Stimulated activated CD8-positive, alpha-beta memory T cell treated with anti-CD3 and anti-CD28 coated beads, Interleukin-15, amount 100 ng/mL, for 48 hours (primary cell): ENCODE measurements at regions not wholly inside any gene's neighbourhood (a gene's known extent, or its start where the extent isn't known, plus 50 kb on each side); places are given as distances from the start of the nearest gene placed in this dataset.

Source experiments
- DNase-seq, 2 donors: peaks; one replicate each; pipeline ENCODE4 v3.0.0-alpha.2; 2020; ENCODE audit warnings: low read depth in 2 of 2

DNA sequence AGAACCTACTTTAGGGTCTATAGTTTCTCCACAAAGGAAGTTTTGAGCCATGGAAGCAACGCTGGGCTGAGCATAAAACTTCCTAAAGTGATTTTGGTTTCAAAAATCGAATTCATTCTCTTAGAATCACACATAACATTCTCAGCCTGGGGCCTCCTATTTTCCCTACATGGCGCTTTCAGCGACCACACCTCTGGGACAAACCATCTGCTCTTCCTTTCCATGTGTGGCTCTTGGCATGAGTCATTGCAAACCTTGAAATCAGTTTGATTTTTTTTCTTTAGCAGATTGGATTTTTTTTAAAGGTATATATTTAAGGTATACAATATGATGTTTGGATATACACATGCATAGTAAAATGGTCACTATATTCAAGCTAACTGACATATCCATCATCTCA, 72.5 kb upstream of the APCDD1 start:
- DNase-seq, result no peak

DNA sequence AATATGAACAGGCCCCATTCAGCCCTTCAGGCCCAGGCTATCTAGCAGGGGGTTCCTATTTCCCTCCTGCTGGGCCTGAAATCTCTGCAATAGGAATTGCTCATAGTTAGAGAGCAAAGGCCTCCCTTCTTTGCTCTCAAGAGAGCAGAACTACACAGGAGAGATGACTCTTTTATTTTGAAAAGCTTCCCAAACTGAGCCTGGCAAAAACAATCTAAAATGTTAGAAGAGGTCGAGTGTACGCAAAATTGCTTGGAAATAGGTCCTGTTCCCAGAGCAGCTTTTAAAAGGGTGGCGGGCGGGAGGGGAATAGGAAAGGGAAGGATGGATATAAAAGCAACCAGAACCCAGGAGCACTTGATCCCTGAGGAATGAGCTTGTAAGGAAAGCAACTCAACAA, 68.4 kb upstream of the APCDD1 start:
- no peak for DNase-seq

DNA sequence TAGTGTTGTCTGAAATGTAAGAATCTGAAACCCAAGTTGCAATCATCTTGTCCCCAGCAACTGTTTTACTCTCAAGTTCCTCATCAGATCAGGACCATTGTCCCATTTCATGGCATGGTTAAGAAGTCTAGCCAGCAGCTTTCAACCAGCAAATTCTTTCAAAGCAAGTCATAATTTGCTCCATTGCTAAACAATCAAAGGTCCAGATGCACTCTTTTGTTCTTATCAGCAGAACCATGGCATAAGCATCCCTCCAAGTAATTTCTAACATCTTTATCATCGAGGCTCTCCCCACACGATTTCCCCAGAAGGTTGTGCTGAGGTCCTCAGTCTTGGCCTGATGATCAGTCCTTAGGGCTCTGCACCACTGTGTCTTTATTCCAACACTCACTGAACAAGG, 67.5 kb upstream of the APCDD1 start:
- no peak for DNase-seq

DNA sequence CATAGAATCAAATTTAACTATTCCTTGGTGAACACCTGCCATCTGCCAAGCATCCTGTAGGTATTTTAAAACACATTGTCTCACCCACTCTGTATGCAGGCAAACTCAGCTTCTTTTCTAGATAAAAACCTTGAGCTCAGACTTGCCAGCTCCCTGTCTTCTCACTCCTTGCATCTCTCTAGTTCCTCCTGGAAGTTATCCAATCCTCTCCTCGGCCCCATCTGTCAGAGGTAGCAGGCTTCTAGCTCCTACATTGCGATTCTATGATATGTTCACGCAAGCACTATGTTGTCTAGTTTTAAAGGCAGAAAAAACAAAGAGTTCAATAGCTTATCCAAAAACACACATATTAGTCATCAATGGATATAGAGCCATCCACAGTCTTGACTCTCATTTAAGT, 67.0 kb upstream of the APCDD1 start:
- DNase-seq, result no peak

DNA sequence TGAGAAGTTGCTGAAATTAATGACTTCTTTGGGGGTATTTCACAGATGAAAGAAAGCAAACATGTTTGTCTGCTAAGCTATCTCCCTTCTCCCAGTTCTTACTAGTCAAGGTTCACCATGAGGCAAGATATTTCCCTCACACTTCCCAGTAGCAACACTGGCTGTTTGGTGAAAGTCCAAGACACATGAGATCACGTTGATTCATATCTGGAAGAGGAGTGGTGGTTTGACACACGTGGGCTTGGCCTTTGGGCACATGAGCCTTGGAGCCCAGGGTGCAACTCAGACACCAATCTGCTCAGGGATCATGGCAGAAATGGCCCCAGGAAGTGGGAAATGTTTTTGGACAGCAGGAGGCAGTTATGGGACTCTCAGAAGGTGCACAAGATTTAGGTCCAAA, 66.1 kb upstream of the APCDD1 start:
- DNase-seq, result no peak

DNA sequence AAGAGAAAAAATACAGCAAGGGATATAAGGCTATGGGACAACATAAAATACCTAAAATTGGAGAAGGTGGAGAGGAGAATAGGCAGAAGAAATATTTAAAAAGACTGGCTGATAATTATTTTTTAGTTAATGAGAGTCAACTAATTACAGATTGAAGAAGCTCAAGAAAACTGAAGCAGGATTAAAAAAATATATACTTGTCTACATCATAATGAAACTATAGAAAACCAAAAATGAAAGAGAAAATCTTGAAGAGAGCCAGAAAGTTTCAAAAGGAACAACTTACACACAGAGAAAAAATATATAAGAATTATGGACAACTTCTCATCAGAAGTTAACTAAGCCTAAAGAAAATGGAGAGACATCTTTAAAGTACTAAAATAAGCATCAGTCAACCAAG, 62.9 kb upstream of the APCDD1 start:
- DNase-seq, result no peak

DNA sequence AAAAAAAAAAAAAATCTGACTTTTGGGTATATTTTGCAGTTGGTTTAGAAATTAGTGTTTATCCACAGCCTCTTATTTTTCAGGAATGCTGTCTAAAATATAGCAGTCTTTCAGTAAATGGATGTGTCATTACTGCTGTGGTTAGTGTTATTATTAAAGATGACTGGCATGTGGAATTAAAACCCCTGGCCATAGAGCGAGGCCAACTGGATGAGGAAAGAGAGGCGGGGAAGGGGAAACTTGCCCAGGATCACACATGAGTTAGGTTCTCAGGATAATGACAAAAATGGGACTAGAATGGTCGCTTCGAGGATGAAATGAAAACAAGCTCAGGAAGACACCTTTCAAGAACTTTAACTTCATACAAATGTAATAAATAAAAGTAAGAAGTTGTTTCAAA, 57.4 kb upstream of the APCDD1 start:
- DNase-seq, result no peak

DNA sequence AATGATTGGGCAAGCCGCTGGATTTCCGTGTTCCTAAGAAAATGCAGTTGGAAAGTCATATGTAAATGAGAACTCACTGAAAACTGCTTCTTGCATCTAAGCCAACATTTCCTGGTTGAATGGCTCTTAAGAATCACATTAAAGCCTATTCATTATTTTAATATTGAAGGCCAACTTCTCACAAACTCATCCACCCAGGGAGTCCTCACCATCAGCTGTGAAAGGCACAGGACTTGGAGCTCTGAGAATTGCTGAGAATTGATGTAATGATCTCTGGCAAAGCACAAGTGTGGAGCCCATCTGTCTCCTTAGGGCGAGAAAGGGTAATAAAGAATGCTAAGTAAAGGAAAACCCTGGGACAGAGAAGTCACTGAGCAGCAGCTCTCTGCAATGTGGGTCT, 55.9 kb upstream of the APCDD1 start:
- DNase-seq, result no peak

DNA sequence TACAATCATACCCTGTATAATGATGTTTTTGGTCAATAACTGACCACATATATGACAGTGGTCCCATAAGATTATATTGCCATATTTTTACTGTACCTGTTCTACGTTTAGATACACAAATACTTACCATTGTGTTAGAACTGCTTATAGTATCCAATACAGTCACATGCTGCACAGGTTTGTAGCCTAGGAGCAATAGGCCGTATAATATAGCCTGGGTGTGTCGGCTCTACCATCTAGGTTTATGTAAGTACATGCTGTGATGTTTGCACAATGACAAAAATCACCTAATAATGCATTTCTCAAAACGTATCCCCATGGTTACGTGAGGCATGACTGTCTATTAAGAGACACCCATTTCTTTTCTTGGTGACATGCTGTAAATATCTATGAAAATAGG, 55.0 kb upstream of the APCDD1 start:
- no peak for DNase-seq

DNA sequence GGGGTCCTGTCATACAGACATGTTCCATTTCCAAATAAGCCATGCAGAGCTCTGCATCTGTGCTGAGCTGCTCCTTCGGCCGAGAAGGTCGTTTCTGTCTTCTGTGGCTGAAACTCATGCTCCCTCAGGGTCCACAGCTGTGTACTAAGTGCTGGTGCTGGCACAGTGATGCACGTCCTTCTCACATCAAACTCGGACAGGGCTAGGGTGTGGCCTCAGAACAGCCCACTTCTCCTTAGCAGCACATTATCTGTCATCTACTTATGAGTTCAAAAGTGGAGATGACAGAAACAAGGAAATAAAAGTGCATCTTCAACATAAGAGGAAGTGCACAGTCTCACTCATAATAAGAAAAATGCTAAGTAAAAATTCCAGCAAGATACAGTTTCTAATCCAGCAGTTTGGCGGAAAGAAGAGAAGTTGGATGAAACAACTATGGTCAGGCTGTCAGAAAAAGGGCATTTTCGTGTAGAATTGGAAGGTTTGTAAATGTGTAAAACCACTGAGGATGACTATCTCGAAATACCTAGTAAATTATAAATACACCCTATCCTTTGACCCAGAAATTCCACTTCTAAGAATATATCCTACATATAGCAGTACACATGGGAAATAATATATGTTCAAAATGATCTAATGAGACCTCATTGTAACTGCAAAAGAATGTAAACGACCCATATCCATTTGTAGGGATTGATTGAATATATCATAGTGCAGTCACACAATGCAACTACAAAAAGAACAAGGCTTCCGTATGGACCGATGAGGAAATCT, 53.7 kb upstream of the APCDD1 start:
- no peak for DNase-seq

DNA sequence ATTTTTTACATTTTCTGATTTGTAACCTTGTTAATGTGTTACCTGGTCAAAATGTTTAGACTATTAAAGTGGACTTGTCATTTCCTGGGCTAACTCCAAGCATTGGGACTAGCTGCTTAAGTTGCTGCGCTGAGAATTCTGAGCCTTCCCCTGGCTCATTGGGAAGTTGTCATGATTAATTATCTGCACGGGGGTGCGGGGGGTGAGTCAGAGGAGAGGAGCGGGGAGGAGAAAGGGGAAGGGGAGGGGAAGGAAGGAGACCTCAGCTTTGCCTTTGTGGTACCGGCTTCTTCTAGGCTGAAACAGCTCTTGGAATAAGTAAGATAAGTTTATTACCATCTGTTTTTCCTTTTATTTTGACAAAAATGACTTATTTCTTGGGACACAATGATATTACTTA, 52.9 kb upstream of the APCDD1 start:
- no peak for DNase-seq

DNA sequence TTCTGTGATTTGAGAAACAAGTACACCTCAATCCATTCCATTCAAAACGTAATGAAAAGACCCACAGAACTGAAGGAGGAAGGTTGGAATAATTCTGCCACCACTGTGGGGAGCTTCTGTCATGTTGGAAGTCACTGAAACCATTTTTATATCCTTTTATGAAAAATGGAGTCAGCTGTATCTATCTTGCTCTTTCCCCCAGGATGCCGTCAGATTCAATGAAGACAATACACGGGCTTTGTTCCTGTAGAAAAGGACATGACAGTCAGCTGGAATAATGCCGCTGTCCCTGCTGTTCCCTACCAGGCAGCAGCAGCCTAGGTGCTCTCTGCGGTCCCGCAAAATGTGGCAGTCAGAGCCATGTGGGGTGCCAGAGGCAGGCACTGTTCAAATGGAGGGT, 52.5 kb upstream of the APCDD1 start:
- no peak for DNase-seq

DNA sequence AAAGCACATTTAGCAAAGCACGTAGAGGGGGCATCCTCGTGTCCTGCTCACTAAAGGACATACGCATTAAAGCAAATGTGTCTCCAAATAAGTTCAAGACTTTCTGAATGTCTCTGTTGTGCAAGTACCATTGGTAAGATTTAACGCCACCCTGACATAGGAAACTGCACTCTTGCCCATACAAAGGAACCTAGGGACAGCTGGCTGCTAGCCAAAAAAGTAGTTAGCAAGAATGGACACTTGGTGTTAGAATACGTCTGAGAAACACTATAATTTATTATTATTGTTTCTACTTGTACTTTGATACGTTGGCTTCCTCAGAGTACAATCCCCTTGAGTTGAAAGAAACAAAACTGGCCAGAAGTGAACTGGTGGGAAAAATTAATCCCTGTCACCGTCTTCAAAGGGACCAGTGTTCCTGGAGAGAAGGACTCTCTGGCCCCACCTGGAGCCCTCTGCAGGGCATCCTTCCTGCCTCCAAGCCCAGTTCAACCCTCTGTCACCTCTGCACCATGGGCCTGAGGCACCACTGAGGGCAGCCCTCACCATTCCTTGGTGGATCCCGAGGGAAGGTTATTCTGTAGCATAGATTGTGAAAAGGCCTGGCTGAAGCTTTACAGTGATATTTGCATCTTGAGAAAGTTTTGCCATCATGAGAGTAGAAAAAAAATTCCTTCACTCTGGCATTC, 51.4 kb upstream of the APCDD1 start:
- DNase-seq, result no peak

DNA sequence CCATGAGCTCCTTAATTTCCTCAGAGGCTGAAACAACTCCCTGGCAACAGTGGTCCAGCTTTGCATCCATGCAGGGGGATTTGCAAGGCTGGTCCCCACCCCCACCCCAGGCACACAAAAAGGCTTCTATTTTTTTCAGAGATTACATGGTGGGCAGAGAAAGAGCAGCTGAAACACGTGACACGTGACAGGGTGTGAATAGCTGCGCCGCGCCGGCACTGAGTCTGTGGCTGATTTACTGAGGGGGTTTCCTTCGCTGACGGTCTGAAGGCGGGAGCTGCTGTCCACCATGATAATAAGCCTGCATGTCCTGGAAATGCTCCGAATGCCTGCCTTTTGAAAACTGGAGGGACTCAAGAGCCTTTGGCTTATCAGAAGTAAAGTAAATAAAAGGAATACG, 50.7 kb upstream of the APCDD1 start:
- no peak for DNase-seq

DNA sequence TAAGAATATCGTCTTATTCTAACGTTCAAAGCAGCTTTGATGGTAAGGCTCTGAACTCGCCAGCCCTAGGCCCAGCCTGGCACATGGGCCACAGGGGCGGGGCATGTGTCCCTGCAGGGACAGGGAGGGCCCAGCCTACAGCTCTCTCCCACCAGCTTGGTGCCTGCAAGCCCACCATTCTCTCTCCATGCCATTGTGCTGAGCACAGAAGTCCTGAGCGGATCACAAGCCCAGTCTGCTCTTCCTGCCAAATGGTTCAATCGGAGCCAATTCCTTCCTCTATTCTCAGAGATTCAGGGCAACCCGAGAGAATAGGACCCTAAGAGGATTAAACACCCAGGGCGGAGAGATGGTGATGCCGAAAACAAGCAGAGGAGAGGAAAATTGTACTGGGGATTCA, 50.3 kb upstream of the APCDD1 start:
- no peak for DNase-seq
